Panc1 (cell line): ENCODE measurements at regions not wholly inside any gene's neighbourhood (a gene's known extent, or its start where the extent isn't known, plus 50 kb on each side); places are given as distances from the start of the nearest gene placed in this dataset.

ENCODE experiments used
- POLR2AphosphoS5 ChIP-seq: IDR thresholded peaks from 2 replicates; pipeline ENCODE4 v1.6.1; 2012; ENCODE audit warnings: mild to moderate bottlenecking, low read depth, low read length, moderate library complexity
- SIN3A ChIP-seq: IDR thresholded peaks from 2 replicates; pipeline ENCODE4 v1.6.1; 2012; ENCODE audit warnings: low read depth, mild to moderate bottlenecking, low read length, moderate library complexity, borderline replicate concordance; ENCODE audit not compliant: insufficient read depth
- TF ChIP-seq, protein P1 (sequence below): fragments of 450-650 bp; IDR thresholded peaks from 2 replicates; pipeline ENCODE4 v1.5.1; 2017; ENCODE audit warnings: mild to moderate bottlenecking
- TF ChIP-seq, protein P2 (sequence below), 2 experiments: IDR thresholded peaks; 2 replicates each; pipeline ENCODE4 v1.6.1; 2011 to 2012; ENCODE audit warnings: low read depth in 2 of 2, control low read depth in 1 of 2, low read length in 1 of 2, mild to moderate bottlenecking in 1 of 2, moderate library complexity in 1 of 2; ENCODE audit not compliant: insufficient read depth in 1 of 2

GRCh38 chr1:29631361-29631760, 395.0 kb downstream of the PTPRU start:
- TF ChIP-seq, protein P1, sequence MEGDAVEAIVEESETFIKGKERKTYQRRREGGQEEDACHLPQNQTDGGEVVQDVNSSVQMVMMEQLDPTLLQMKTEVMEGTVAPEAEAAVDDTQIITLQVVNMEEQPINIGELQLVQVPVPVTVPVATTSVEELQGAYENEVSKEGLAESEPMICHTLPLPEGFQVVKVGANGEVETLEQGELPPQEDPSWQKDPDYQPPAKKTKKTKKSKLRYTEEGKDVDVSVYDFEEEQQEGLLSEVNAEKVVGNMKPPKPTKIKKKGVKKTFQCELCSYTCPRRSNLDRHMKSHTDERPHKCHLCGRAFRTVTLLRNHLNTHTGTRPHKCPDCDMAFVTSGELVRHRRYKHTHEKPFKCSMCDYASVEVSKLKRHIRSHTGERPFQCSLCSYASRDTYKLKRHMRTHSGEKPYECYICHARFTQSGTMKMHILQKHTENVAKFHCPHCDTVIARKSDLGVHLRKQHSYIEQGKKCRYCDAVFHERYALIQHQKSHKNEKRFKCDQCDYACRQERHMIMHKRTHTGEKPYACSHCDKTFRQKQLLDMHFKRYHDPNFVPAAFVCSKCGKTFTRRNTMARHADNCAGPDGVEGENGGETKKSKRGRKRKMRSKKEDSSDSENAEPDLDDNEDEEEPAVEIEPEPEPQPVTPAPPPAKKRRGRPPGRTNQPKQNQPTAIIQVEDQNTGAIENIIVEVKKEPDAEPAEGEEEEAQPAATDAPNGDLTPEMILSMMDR, result no peak
- TF ChIP-seq POLR2AphosphoS5, result no peak
- TF ChIP-seq, protein P2, sequence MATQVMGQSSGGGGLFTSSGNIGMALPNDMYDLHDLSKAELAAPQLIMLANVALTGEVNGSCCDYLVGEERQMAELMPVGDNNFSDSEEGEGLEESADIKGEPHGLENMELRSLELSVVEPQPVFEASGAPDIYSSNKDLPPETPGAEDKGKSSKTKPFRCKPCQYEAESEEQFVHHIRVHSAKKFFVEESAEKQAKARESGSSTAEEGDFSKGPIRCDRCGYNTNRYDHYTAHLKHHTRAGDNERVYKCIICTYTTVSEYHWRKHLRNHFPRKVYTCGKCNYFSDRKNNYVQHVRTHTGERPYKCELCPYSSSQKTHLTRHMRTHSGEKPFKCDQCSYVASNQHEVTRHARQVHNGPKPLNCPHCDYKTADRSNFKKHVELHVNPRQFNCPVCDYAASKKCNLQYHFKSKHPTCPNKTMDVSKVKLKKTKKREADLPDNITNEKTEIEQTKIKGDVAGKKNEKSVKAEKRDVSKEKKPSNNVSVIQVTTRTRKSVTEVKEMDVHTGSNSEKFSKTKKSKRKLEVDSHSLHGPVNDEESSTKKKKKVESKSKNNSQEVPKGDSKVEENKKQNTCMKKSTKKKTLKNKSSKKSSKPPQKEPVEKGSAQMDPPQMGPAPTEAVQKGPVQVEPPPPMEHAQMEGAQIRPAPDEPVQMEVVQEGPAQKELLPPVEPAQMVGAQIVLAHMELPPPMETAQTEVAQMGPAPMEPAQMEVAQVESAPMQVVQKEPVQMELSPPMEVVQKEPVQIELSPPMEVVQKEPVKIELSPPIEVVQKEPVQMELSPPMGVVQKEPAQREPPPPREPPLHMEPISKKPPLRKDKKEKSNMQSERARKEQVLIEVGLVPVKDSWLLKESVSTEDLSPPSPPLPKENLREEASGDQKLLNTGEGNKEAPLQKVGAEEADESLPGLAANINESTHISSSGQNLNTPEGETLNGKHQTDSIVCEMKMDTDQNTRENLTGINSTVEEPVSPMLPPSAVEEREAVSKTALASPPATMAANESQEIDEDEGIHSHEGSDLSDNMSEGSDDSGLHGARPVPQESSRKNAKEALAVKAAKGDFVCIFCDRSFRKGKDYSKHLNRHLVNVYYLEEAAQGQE (IDR thresholded peaks at IDR 0.05; ENCODE audit: insufficient read depth in 1 of 2, low read depth in 2 of 2, low read length in 1 of 2), result no peak
- no peak for TF ChIP-seq SIN3A
